GM12864 (cell line): ENCODE measurements at regions not wholly inside any gene's neighbourhood (a gene's known extent, or its start where the extent isn't known, plus 50 kb on each side); places are given as distances from the start of the nearest gene placed in this dataset.

ENCODE experiments used
- DNase-seq: peaks from one replicate; pipeline ENCODE4 v3.0.0-alpha.2; 2011; ENCODE audit warnings: low read depth
- H3K4me3 ChIP-seq: 2 replicates; pipeline ENCODE4 v1.5.1; 2011; ENCODE audit warnings: mild to moderate bottlenecking, low read depth, low read length, control low read depth
- TF ChIP-seq, protein P1 (sequence below): IDR thresholded peaks from 2 replicates; pipeline ENCODE4 v1.5.1; 2011; ENCODE audit warnings: low read depth, mild to moderate bottlenecking, moderate library complexity, low read length, control low read depth, inconsistent platforms; ENCODE audit errors: missing control alignments

DNA sequence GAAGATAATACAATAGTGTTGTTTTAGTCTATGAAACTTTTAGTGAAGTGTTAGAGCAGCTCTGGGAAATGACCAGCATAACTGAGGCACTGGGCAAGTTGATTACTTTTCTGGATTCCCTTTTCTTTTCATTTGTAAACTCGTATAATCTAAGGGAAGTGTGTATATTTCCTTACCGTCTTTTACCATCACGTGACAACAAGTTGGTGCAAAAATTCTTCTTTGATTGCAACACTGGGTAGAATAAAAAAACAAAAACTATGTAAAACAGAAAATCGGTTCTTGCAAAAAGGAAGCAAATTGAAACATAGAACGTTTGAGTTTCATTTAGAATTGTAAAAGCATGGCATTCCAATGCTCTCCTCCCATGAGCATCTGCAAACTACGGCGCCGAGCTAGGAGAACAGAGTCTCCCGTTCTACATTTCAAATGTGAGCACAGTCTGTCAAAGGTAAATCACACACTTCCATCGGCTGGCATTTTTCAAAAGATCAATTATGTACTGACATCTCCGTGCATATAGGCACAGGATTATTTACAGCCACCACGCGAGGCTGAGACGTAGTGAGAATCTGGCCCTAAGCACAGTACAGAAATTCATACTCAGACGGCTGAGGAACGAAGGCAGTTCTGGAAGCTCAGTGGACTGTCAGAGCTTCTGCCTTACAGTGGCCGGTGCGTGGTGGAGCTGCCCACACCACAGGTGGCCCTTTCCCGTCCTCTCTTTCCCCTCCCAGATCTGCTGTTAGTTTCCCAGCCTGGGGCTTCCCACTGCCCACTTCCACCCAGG, 314.0 kb downstream of the BMP7 start:
- TF ChIP-seq, protein P1, sequence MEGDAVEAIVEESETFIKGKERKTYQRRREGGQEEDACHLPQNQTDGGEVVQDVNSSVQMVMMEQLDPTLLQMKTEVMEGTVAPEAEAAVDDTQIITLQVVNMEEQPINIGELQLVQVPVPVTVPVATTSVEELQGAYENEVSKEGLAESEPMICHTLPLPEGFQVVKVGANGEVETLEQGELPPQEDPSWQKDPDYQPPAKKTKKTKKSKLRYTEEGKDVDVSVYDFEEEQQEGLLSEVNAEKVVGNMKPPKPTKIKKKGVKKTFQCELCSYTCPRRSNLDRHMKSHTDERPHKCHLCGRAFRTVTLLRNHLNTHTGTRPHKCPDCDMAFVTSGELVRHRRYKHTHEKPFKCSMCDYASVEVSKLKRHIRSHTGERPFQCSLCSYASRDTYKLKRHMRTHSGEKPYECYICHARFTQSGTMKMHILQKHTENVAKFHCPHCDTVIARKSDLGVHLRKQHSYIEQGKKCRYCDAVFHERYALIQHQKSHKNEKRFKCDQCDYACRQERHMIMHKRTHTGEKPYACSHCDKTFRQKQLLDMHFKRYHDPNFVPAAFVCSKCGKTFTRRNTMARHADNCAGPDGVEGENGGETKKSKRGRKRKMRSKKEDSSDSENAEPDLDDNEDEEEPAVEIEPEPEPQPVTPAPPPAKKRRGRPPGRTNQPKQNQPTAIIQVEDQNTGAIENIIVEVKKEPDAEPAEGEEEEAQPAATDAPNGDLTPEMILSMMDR = no peak
- no peak for DNase-seq
- no peak overlapping the region for H3K4me3 ChIP-seq

- TF ChIP-seq, protein P1 = no peak
- no peak for DNase-seq
- no peak overlapping the region for H3K4me3 ChIP-seq
Observed at GRCh38 chr20:56953048-56953586, 313.3 kb downstream of the BMP7 start.

- no peak overlapping the region for H3K4me3 ChIP-seq
- TF ChIP-seq, protein P1 = no peak
- no peak for DNase-seq
Observed at GRCh38 chr20:56954797-56955196, 311.6 kb downstream of the BMP7 start.

GRCh38 chr20:56955680-56956079, 310.8 kb downstream of the BMP7 start:
- H3K4me3 ChIP-seq = no peak overlapping the region
- TF ChIP-seq, protein P1 = no peak
- no peak for DNase-seq

DNA sequence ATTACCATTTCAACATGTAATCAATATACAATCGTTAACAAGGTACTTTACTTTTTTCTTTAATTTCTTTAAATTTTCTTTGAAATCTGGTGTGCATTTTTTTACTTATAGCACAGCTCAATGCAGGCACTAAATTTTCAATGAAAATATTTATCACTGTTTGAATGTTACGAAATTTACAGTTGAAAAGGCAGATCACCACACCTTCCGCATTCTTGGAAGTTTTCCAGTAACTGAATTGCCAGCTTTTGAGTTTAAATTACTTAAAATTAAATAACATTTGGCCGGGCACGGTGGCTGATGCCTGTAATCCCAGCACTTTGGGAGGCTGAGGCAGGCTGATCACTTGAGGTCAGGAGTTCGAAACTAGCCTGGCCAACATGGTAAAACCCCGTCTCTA, 309.9 kb downstream of the BMP7 start:
- no peak for DNase-seq
- TF ChIP-seq, protein P1 = no peak
- no peak overlapping the region for H3K4me3 ChIP-seq

DNA sequence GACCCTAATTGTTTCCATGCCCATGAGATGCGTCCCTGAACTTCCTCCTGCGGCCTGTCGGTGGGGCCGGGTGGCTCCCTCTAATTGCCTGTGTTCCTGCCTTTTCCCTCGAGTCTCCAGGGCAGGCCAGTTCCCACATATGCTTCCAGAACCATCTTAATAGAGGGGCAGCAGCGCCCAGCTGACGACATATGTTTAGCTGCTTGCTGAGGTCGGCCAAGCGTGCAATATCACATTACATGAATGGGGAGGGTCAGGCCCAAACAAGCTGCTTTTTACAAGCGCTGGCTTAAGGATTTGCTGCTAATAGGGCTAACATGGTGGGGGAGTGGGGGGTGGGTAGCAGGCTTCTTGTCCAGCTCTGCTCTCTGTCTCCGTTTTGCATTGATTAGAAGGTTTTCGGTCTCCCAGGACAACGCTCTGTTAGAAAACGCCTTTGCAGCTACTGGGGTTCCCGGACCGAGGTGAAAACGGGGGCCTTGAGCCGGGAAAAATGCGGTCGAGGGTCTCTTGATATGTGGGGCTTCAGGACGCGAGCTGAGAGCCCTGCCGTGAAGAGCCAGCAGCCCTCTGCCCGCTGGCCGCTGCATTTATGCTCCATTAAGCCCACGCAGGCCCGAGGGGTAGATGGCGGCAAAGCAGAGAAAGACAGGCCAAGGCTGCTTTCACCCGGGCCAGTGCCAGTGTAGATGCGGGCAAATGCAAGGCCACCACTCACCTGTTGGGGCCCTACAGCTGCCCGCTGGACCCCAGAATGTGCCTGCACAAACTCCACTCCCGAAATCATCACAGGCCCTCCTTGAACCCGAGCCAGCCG, 308.5 kb downstream of the BMP7 start:
- DNase-seq = no peak
- H3K4me3 ChIP-seq = no peak overlapping the region
- TF ChIP-seq, protein P1 = no peak
